ENCODE measurements at regions not wholly inside any gene's neighbourhood (a gene's known extent, or its start where the extent isn't known, plus 50 kb on each side); places are given as distances from the start of the nearest gene placed in this dataset.

DNA sequence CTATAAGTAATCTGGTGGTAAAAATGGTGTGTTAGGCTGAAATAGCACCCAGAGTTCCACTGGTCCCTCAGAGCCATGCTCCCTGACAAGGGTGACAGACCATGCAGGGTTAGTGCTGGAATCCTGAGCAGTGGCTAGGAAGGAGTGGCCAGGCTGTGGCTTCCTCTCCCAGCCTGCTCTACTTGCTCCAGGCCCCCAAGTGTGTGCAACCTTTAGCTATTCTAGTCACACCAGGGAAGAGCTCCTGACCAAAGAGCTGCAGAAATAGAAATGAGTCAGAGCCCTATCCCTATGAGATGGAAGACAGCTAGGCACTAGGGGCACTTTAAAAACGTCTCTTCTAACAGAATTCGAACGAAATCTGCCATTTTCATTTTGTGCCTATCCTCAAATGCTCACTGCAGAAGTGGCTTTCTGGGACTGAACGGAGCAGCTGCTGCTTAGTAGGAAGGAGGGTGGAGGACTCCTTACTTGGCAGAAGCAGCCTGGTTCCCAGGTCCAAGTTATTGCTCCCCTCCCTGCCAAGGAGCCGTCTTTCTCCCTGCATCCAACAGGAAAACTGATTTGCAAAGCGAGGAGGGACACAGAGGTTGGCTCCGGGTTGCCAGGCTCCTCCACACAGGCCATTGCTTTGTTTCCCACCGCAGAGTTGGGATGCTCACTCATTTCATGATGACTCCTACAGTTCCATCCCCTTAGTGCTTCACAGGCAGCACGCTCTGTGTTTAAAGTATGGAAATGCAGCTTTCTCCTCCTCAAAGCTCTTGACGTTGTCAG, 754.5 kb downstream of the C6orf118 start:
- WGBS = 71% methylated on average over 10 of the region's 10 CpGs

DNA sequence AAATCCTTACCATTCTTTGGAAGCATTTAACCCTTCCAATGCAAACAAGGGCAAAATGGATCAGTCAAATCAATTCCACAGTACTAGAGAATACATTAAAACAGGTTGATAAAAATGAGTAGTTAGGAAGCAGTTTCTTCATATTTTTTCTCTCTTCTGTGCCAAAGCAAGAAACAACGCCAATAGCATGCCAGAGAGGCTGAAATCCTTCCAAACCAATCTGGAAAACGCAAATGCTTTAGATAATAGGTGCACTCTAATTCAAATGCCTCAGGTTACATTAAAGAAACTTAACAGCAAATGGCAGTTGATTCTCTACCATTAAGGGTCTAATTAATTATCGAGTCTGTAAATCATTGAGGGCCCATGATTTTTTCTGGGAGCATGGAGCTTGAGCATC, 755.2 kb downstream of the C6orf118 start:
- no peak overlapping the region for H2BK120ac ChIP-seq (ENCODE audit: low read depth, low read length)
- no peak overlapping the region for H4K8ac ChIP-seq (ENCODE audit: low read length)
- no peaks in the 10 kb centered on the region for H3K4me1 ChIP-seq (ENCODE audit: control insufficient read depth, insufficient read depth, low read depth, low read length)
- H4K91ac ChIP-seq (ENCODE audit: low read length) = no peak overlapping the region
- no peak overlapping the region for H3K9ac ChIP-seq (ENCODE audit: low read length)
- no peak overlapping the region for H2AFZ ChIP-seq (ENCODE audit: low read depth, low read length)
- H3K4me3 ChIP-seq (ENCODE audit: insufficient read depth in 1 of 2, low read depth in 1 of 2, low read length in 2 of 2) = no peak overlapping the region
- no peak overlapping the region for H3K23ac ChIP-seq (ENCODE audit: low read length in 2 of 2)
- no peaks in the 10 kb centered on the region for H3K27me3 ChIP-seq (ENCODE audit: control insufficient read depth in 1 of 2, insufficient read depth in 1 of 2, low read length in 2 of 2)
- H3K14ac ChIP-seq (ENCODE audit: low read length in 2 of 2) = no peak overlapping the region
- no peak for DNase-seq
- H3K27ac ChIP-seq (ENCODE audit: low read length, poor library complexity, severe bottlenecking) = no peak overlapping the region
- WGBS = 64% methylated on average over 3 of the region's 3 CpGs
- no peak overlapping the region for H2AK5ac ChIP-seq (ENCODE audit: low read length, severe bottlenecking)
- no peak overlapping the region for H3K4me2 ChIP-seq (ENCODE audit: low read length, poor library complexity, severe bottlenecking)
- H3K9me3 ChIP-seq (ENCODE audit: control insufficient read depth, low read length) = no peaks in the 10 kb centered on the region
- no peaks in the 10 kb centered on the region for H3K79me1 ChIP-seq (replicated peaks; ENCODE audit: low read length, poor library complexity, severe bottlenecking)
- no peak overlapping the region for H2BK5ac ChIP-seq (ENCODE audit: low read depth, low read length, poor library complexity, severe bottlenecking)
- H2BK15ac ChIP-seq (ENCODE audit: low read depth, poor library complexity, severe bottlenecking) = no peak overlapping the region
- H3K18ac ChIP-seq (ENCODE audit: low read depth in 1 of 2, low read length in 2 of 2) = no peak overlapping the region
- no peak overlapping the region for H2BK12ac ChIP-seq (ENCODE audit: low read length in 2 of 2)
- H3K36me3 ChIP-seq (ENCODE audit: control insufficient read depth in 1 of 2, insufficient read depth in 2 of 2, low read depth in 1 of 2, low read length in 2 of 2) = no peaks in the 10 kb centered on the region
- H3K4ac ChIP-seq (ENCODE audit: low read depth in 1 of 2, low read length in 2 of 2) = no peak overlapping the region

More for the DNA sequence above, 754.5 kb downstream of the C6orf118 start:
- Histone ChIP-seq H2BK5ac (ENCODE audit: low read depth, low read length, poor library complexity, severe bottlenecking) (no peak overlapping the region), H4K8ac (ENCODE audit: low read length) (no peak overlapping the region), H3K14ac (ENCODE audit: low read length in 2 of 2) (no peak overlapping the region), H2BK12ac (ENCODE audit: low read length in 2 of 2) (no peak overlapping the region), H3K23ac (ENCODE audit: low read length in 2 of 2) (no peak overlapping the region), H3K36me3 (ENCODE audit: control insufficient read depth in 1 of 2, insufficient read depth in 2 of 2, low read depth in 1 of 2, low read length in 2 of 2) (no peaks in the 10 kb centered on the region), H3K4me1 (ENCODE audit: control insufficient read depth, insufficient read depth, low read depth, low read length) (no peaks in the 10 kb centered on the region), H2AFZ (ENCODE audit: low read depth, low read length) (no peak overlapping the region), H2BK120ac (ENCODE audit: low read depth, low read length) (no peak overlapping the region), H3K27me3 (ENCODE audit: control insufficient read depth in 1 of 2, insufficient read depth in 1 of 2, low read length in 2 of 2) (no peaks in the 10 kb centered on the region), H2AK5ac (ENCODE audit: low read length, severe bottlenecking) (no peak overlapping the region), H3K4me3 (ENCODE audit: insufficient read depth in 1 of 2, low read depth in 1 of 2, low read length in 2 of 2) (peak overlapping the region in 1 of 2 experiments; percentile 57), H3K9ac (ENCODE audit: low read length) (peak overlapping the region; percentile 20), H3K18ac (ENCODE audit: low read depth in 1 of 2, low read length in 2 of 2) (no peak overlapping the region), H2BK15ac (ENCODE audit: low read depth, poor library complexity, severe bottlenecking) (no peak overlapping the region), H3K4ac (ENCODE audit: low read depth in 1 of 2, low read length in 2 of 2) (no peak overlapping the region), H3K27ac (ENCODE audit: low read length, poor library complexity, severe bottlenecking) (no peak overlapping the region), H3K79me1 (replicated peaks; ENCODE audit: low read length, poor library complexity, severe bottlenecking) (no peaks in the 10 kb centered on the region), H4K91ac (ENCODE audit: low read length) (no peak overlapping the region), H3K9me3 (ENCODE audit: control insufficient read depth, low read length) (no peaks in the 10 kb centered on the region), H3K4me2 (ENCODE audit: low read length, poor library complexity, severe bottlenecking) (no peak overlapping the region)
- no peak for DNase-seq

- Histone ChIP-seq H3K4me2 (ENCODE audit: low read length, poor library complexity, severe bottlenecking) (no peak overlapping the region), H2BK5ac (ENCODE audit: low read depth, low read length, poor library complexity, severe bottlenecking) (no peak overlapping the region), H2AFZ (ENCODE audit: low read depth, low read length) (no peak overlapping the region), H2BK120ac (ENCODE audit: low read depth, low read length) (no peak overlapping the region), H4K91ac (ENCODE audit: low read length) (no peak overlapping the region), H2BK15ac (ENCODE audit: low read depth, poor library complexity, severe bottlenecking) (no peak overlapping the region), H3K23ac (ENCODE audit: low read length in 2 of 2) (no peak overlapping the region), H2BK12ac (ENCODE audit: low read length in 2 of 2) (no peak overlapping the region), H3K79me1 (replicated peaks; ENCODE audit: low read length, poor library complexity, severe bottlenecking) (no peaks in the 10 kb centered on the region), H2AK5ac (ENCODE audit: low read length, severe bottlenecking) (no peak overlapping the region), H3K4me3 (ENCODE audit: insufficient read depth in 1 of 2, low read depth in 1 of 2, low read length in 2 of 2) (no peak overlapping the region), H3K9me3 (ENCODE audit: control insufficient read depth, low read length) (no peaks in the 10 kb centered on the region), H3K4me1 (ENCODE audit: control insufficient read depth, insufficient read depth, low read depth, low read length) (no peaks in the 10 kb centered on the region), H3K18ac (ENCODE audit: low read depth in 1 of 2, low read length in 2 of 2) (no peak overlapping the region), H3K36me3 (ENCODE audit: control insufficient read depth in 1 of 2, insufficient read depth in 2 of 2, low read depth in 1 of 2, low read length in 2 of 2) (no peaks in the 10 kb centered on the region), H3K27me3 (ENCODE audit: control insufficient read depth in 1 of 2, insufficient read depth in 1 of 2, low read length in 2 of 2) (no peaks in the 10 kb centered on the region), H3K27ac (ENCODE audit: low read length, poor library complexity, severe bottlenecking) (no peak overlapping the region), H3K9ac (ENCODE audit: low read length) (no peak overlapping the region), H4K8ac (ENCODE audit: low read length) (no peak overlapping the region), H3K4ac (ENCODE audit: low read depth in 1 of 2, low read length in 2 of 2) (no peak overlapping the region), H3K14ac (ENCODE audit: low read length in 2 of 2) (no peak overlapping the region)
- WGBS = 69% methylated on average over 3 of the region's 4 CpGs
- no peak for DNase-seq
These were observed 757.7 kb downstream of the C6orf118 start for GRCh38 chr6:164551706-164552105.

GRCh38 chr6:164547076-164547475, 762.3 kb downstream of the C6orf118 start:
- Histone ChIP-seq H2BK5ac (ENCODE audit: low read depth, low read length, poor library complexity, severe bottlenecking) (no peak overlapping the region), H3K4me1 (ENCODE audit: control insufficient read depth, insufficient read depth, low read depth, low read length) (no peaks in the 10 kb centered on the region), H2BK15ac (ENCODE audit: low read depth, poor library complexity, severe bottlenecking) (no peak overlapping the region), H3K14ac (ENCODE audit: low read length in 2 of 2) (no peak overlapping the region), H3K4ac (ENCODE audit: low read depth in 1 of 2, low read length in 2 of 2) (no peak overlapping the region), H3K27ac (ENCODE audit: low read length, poor library complexity, severe bottlenecking) (no peak overlapping the region), H4K91ac (ENCODE audit: low read length) (no peak overlapping the region), H2BK120ac (ENCODE audit: low read depth, low read length) (no peak overlapping the region), H2AFZ (ENCODE audit: low read depth, low read length) (no peak overlapping the region), H3K9ac (ENCODE audit: low read length) (no peak overlapping the region), H3K23ac (ENCODE audit: low read length in 2 of 2) (no peak overlapping the region), H3K79me1 (replicated peaks; ENCODE audit: low read length, poor library complexity, severe bottlenecking) (no peaks in the 10 kb centered on the region), H3K9me3 (ENCODE audit: control insufficient read depth, low read length) (peaks cover 2% of the 10 kb centered on the region), H2BK12ac (ENCODE audit: low read length in 2 of 2) (no peak overlapping the region), H3K18ac (ENCODE audit: low read depth in 1 of 2, low read length in 2 of 2) (no peak overlapping the region), H4K8ac (ENCODE audit: low read length) (no peak overlapping the region), H3K27me3 (ENCODE audit: control insufficient read depth in 1 of 2, insufficient read depth in 1 of 2, low read length in 2 of 2) (no peaks in the 10 kb centered on the region), H3K4me2 (ENCODE audit: low read length, poor library complexity, severe bottlenecking) (no peak overlapping the region), H3K4me3 (ENCODE audit: insufficient read depth in 1 of 2, low read depth in 1 of 2, low read length in 2 of 2) (no peak overlapping the region), H3K36me3 (ENCODE audit: control insufficient read depth in 1 of 2, insufficient read depth in 2 of 2, low read depth in 1 of 2, low read length in 2 of 2) (no peaks in the 10 kb centered on the region), H2AK5ac (ENCODE audit: low read length, severe bottlenecking) (no peak overlapping the region)
- WGBS = 89% methylated on average over 1 of the region's 3 CpGs
- DNase-seq = no peak
